CD14-positive monocyte (primary cell): ENCODE measurements at regions not wholly inside any gene's neighbourhood (a gene's known extent, or its start where the extent isn't known, plus 50 kb on each side); places are given as distances from the start of the nearest gene placed in this dataset.

ENCODE experiments used
- DNase-seq, 3 donors: peaks; one replicate each; pipeline ENCODE4 v3.0.0-alpha.2; 2011 to 2022
- H2AFZ ChIP-seq: 2 replicates; pipeline ENCODE4 v1.6.0; 2012; ENCODE audit warnings: mild to moderate bottlenecking, low read depth, low read length, inconsistent platforms; ENCODE audit not compliant: insufficient read depth, poor library complexity, severe bottlenecking
- H3K27ac ChIP-seq, 2 donors: 1 replicate in 1 of 2; 2 replicates in 1 of 2; pipeline ENCODE4 v1.5.1; 2012 to 2013; ENCODE audit warnings: low read length in 2 of 2, control low read depth in 1 of 2, inconsistent platforms in 1 of 2, low read depth in 1 of 2, mild to moderate bottlenecking in 1 of 2
- H3K27me3 ChIP-seq, 2 donors: one replicate each; pipeline versions ENCODE4 v1.6.0 to v1.6.1; 2011 to 2013; ENCODE audit warnings: low read length in 2 of 2; ENCODE audit not compliant: control insufficient read depth in 2 of 2, insufficient read depth in 2 of 2
- H3K36me3 ChIP-seq, 2 donors: replicated peaks in 1 of 2; 1 replicate in 1 of 2; 2 replicates in 1 of 2; pipeline versions ENCODE4 v1.5.1 to v1.6.1; 2012 to 2013; ENCODE audit warnings: low read length in 2 of 2, control low read depth in 1 of 2, inconsistent platforms in 1 of 2, mild to moderate bottlenecking in 1 of 2; ENCODE audit not compliant: insufficient read depth in 2 of 2, control insufficient read depth in 1 of 2
- H3K4me1 ChIP-seq, 2 donors: 1 replicate in 1 of 2; 2 replicates in 1 of 2; pipeline versions ENCODE4 v1.5.1 to v1.6.1; 2012 to 2013; ENCODE audit warnings: low read length in 2 of 2, control low read depth in 1 of 2, inconsistent platforms in 1 of 2, mild to moderate bottlenecking in 1 of 2, moderate library complexity in 1 of 2; ENCODE audit not compliant: insufficient read depth in 2 of 2, control insufficient read depth in 1 of 2
- H3K4me2 ChIP-seq: replicated peaks from 2 replicates; pipeline ENCODE3; 2012; ENCODE audit warnings: low read length, moderate library complexity, mild to moderate bottlenecking; ENCODE audit not compliant: poor library complexity, severe bottlenecking; ENCODE audit errors: extremely low read depth
- H3K4me3 ChIP-seq, 3 experiments: fragments of 200-600 bp in 1 of 3; sonication (generic) in 1 of 3; replicated peaks in 1 of 3; 1 replicate in 2 of 3; 2 replicates in 1 of 3; pipeline ENCODE4 v1.5.1; 2011 to 2013; ENCODE audit warnings: low read length in 3 of 3, mild to moderate bottlenecking in 3 of 3, control low read depth in 2 of 3, low read depth in 2 of 3, inconsistent platforms in 1 of 3, moderate library complexity in 1 of 3
- H3K79me2 ChIP-seq: 2 replicates; pipeline ENCODE4 v1.6.0; 2012; ENCODE audit warnings: mild to moderate bottlenecking, control low read depth, inconsistent platforms, low read length, moderate library complexity; ENCODE audit not compliant: insufficient read depth
- H3K9ac ChIP-seq: 2 replicates; pipeline ENCODE4 v1.6.0; 2017; ENCODE audit warnings: low read length, mild to moderate bottlenecking; ENCODE audit not compliant: insufficient read depth, poor library complexity, severe bottlenecking
- H3K9me3 ChIP-seq, 2 donors: replicated peaks in 1 of 2; 1 replicate in 1 of 2; 2 replicates in 1 of 2; pipeline versions ENCODE4 v1.5.1 to v1.6.1; 2012 to 2013; ENCODE audit warnings: low read length in 2 of 2, control low read depth in 1 of 2; ENCODE audit not compliant: control insufficient read depth in 1 of 2, insufficient read depth in 1 of 2
- H4K20me1 ChIP-seq: 2 replicates; pipeline ENCODE4 v1.6.0; 2012; ENCODE audit warnings: mild to moderate bottlenecking, low read length, control low read depth, moderate library complexity; ENCODE audit not compliant: insufficient read depth
- H3K27ac Mint-ChIP-seq, 7 donors: one replicate each; pipeline ENCODE4 v1.8.0; 2020; ENCODE audit warnings: mild to moderate bottlenecking in 7 of 7, mixed read lengths in 7 of 7, moderate library complexity in 6 of 7, inconsistent platforms in 2 of 7
- H3K27me3 Mint-ChIP-seq, 3 donors: one replicate each; pipeline ENCODE4 v1.8.0; 2021 to 2022; ENCODE audit warnings: low read depth in 3 of 3, mild to moderate bottlenecking in 3 of 3, mixed read lengths in 3 of 3, moderate library complexity in 3 of 3, inconsistent platforms in 1 of 3
- H3K36me3 Mint-ChIP-seq, 2 donors: one replicate each; pipeline ENCODE4 v1.8.0; 2020; ENCODE audit warnings: mixed read lengths in 2 of 2, inconsistent platforms in 1 of 2, mild to moderate bottlenecking in 1 of 2
- H3K4me1 Mint-ChIP-seq: one replicate; pipeline ENCODE4 v1.8.0; 2020; ENCODE audit warnings: mild to moderate bottlenecking, mixed read lengths
- H3K4me3 Mint-ChIP-seq, 2 donors: one replicate each; pipeline ENCODE4 v1.8.0; 2020; ENCODE audit warnings: mild to moderate bottlenecking in 2 of 2, mixed read lengths in 2 of 2, moderate library complexity in 1 of 2
- H3K9me3 Mint-ChIP-seq, 7 donors: one replicate each; pipeline ENCODE4 v1.8.0; 2020 to 2022; ENCODE audit warnings: mixed read lengths in 7 of 7, mild to moderate bottlenecking in 6 of 7, moderate library complexity in 6 of 7, inconsistent platforms in 2 of 7
- WGBS: methylation state at CpG from one replicate; pipeline ENCODE4 v1.1.5; 2013; ENCODE audit warnings: missing lambda C conversion rate; ENCODE audit not compliant: insufficient coverage; 5-methylcytosine and 5-hydroxymethylcytosine counted together
- intact Hi-C, 2 donors: fragments of 100-400 bp; cut with micrococcal nuclease; formaldehyde crosslinking; loops; one replicate each; pipeline versions ENCODE4 v1.15.0 to v1.15.1; 2023
- TF ChIP-seq, protein P1 (sequence below): fragments of 200-600 bp; IDR thresholded peaks from one replicate; pipeline ENCODE4 v1.8.0; 2022; ENCODE audit warnings: antibody characterized with exemption, mild to moderate bottlenecking

DNA sequence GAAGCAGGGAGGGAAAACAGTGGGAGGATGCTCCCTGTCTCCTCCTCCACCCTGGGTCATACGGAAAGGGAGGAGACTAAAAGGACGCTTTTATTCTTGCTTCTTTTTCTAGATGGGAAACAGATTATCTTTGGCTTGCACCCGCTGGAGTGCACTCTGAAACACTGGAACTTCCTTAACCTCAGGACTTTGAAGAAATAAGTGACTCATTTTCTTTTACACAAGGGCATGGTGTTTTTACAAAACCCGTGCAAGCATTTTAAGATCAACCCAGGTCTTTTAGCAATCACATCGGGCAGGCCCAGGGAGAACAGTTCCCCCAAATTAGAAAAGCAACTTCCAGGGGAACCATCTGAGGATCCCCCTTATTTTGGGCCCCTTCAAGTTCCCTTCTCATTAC lies 80.9 kb upstream of the TSPAN11 start:
- no peak overlapping the region for H2AFZ ChIP-seq
- H3K79me2 ChIP-seq: no peaks in the 10 kb centered on the region
- no peaks in the 10 kb centered on the region for H3K4me1 ChIP-seq
- H3K27ac Mint-ChIP-seq: no peak overlapping the region
- WGBS: 62% methylated on average over 4 of the region's 5 CpGs
- no peak overlapping the region for H3K4me2 ChIP-seq
- no peaks in the 10 kb centered on the region for H3K36me3 Mint-ChIP-seq
- no peak overlapping the region for H3K4me3 ChIP-seq
- no peaks in the 10 kb centered on the region for H4K20me1 ChIP-seq
- TF ChIP-seq, protein P1, sequence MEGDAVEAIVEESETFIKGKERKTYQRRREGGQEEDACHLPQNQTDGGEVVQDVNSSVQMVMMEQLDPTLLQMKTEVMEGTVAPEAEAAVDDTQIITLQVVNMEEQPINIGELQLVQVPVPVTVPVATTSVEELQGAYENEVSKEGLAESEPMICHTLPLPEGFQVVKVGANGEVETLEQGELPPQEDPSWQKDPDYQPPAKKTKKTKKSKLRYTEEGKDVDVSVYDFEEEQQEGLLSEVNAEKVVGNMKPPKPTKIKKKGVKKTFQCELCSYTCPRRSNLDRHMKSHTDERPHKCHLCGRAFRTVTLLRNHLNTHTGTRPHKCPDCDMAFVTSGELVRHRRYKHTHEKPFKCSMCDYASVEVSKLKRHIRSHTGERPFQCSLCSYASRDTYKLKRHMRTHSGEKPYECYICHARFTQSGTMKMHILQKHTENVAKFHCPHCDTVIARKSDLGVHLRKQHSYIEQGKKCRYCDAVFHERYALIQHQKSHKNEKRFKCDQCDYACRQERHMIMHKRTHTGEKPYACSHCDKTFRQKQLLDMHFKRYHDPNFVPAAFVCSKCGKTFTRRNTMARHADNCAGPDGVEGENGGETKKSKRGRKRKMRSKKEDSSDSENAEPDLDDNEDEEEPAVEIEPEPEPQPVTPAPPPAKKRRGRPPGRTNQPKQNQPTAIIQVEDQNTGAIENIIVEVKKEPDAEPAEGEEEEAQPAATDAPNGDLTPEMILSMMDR: no peak
- peaks cover 4 to 5% (median 4%) of the 10 kb centered on the region in 3 donors for H3K27me3 Mint-ChIP-seq
- H3K9me3 ChIP-seq: no peaks in the 10 kb centered on the region
- H3K36me3 ChIP-seq: no peaks in the 10 kb centered on the region
- peaks cover 2% of the 10 kb centered on the region for H3K4me1 Mint-ChIP-seq
- no peak overlapping the region for H3K9ac ChIP-seq
- intact Hi-C loops: loop anchor here (5.0 to 10.0 kb wide), 2 partner anchors 389 to 427 kb away; no protein-coding TSS in a partner anchor
- H3K27me3 ChIP-seq: no peaks in the 10 kb centered on the region
- H3K4me3 Mint-ChIP-seq: no peak overlapping the region
- H3K27ac ChIP-seq: no peak overlapping the region
- no peaks in the 10 kb centered on the region for H3K9me3 Mint-ChIP-seq
- no peak for DNase-seq

DNA sequence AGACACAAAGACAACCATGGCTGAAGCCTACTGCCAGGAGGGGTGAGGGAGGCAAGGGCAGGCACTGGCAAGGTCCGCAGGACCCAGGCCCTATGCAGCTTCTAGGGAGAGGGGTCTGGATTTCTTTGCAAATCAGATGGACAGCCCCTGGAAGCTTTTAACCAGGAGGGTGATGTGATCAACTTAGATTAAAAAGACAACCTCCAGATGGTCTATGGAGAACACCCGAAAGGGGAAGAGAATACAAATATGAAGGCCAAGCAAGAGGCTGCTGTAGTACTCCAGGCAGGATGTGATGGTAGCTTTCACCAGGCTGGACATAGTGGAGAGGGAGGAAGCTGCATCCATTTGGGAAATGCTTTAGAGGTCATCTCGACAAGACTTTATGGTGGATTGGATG lies 83.3 kb upstream of the TSPAN11 start:
- H3K27ac Mint-ChIP-seq: no peak overlapping the region
- Histone ChIP-seq H2AFZ (no peak overlapping the region), H3K4me3 (no peak overlapping the region), H3K4me2 (no peak overlapping the region), H4K20me1 (no peaks in the 10 kb centered on the region), H3K9ac (no peak overlapping the region), H3K27ac (no peak overlapping the region), H3K4me1 (no peaks in the 10 kb centered on the region), H3K9me3 (no peaks in the 10 kb centered on the region), H3K79me2 (no peaks in the 10 kb centered on the region), H3K36me3 (no peaks in the 10 kb centered on the region), H3K27me3 (no peaks in the 10 kb centered on the region)
- H3K36me3 Mint-ChIP-seq: no peaks in the 10 kb centered on the region
- peaks cover 2% of the 10 kb centered on the region for H3K4me1 Mint-ChIP-seq
- 85% methylated on average over 3 of the region's 3 CpGs for WGBS
- no peak overlapping the region for H3K4me3 Mint-ChIP-seq
- intact Hi-C loops: loop anchor here in 1 of 2 donors (10.0 kb wide), 1 partner anchor 392 kb away; no protein-coding TSS in a partner anchor
- TF ChIP-seq, protein P1: no peak
- peaks cover 6 to 10% (median 6%) of the 10 kb centered on the region in 3 donors for H3K27me3 Mint-ChIP-seq
- H3K9me3 Mint-ChIP-seq: no peaks in the 10 kb centered on the region
- no peak for DNase-seq
